AG04450 (cell line): ENCODE measurements at regions not wholly inside any gene's neighbourhood (a gene's known extent, or its start where the extent isn't known, plus 50 kb on each side); places are given as distances from the start of the nearest gene placed in this dataset.

Experiments used
- CTCF ChIA-PET: fragments of 300-600, 350-600 bp; formaldehyde crosslinking; extraction: SDS; loops from one replicate; lab custom pipeline; 2022; ENCODE audit warnings: antibody characterized with exemption, inconsistent platforms; lab: Charles Lee
- POLR2A ChIA-PET: fragments of 350-600 bp; formaldehyde crosslinking; extraction: SDS; loops from one replicate; lab custom pipeline; 2021; ENCODE audit warnings: antibody characterized with exemption, inconsistent platforms; lab: Yijun Ruan, JAX
- DNase-seq: peaks from one replicate; pipeline ENCODE4 v3.0.0-alpha.2; 2011; ENCODE audit warnings: low read depth, low spot score
- H3K27ac ChIP-seq: one replicate; pipeline ENCODE4 v1.5.1; 2012; ENCODE audit warnings: low read depth, low read length, control low read depth
- H3K27me3 ChIP-seq: one replicate; pipeline ENCODE4 v1.6.0; 2012; ENCODE audit warnings: low read length; ENCODE audit not compliant: control insufficient read depth, insufficient read depth
- H3K4me3 ChIP-seq: 2 replicates; pipeline ENCODE4 v1.5.1; 2011; ENCODE audit warnings: mild to moderate bottlenecking, low read depth, low read length, control low read depth
- H3K9me3 ChIP-seq: 2 replicates; pipeline ENCODE4 v1.5.1; 2012; ENCODE audit warnings: low read length; ENCODE audit not compliant: control insufficient read depth, insufficient read depth
- CTCF ChIP-seq: IDR thresholded peaks from 2 replicates; pipeline ENCODE4 v1.5.1; 2011; ENCODE audit warnings: low read depth, low read length, control low read depth, inconsistent platforms

- POLR2A ChIA-PET = interaction anchor here (0.7 kb wide), 1 partner anchor 101 kb away, joined by 3 read pairs; no protein-coding TSS in a partner anchor
- CTCF ChIA-PET = interaction anchor here (0.6 kb wide), 1 partner anchor 1104 kb away, joined by 3 read pairs; no protein-coding TSS in a partner anchor
- Histone ChIP-seq H3K4me3 (no peak overlapping the region), H3K9me3 (no peaks in the 10 kb centered on the region), H3K27ac (no peak overlapping the region), H3K27me3 (no peaks in the 10 kb centered on the region)
- no peak for DNase-seq
- TF ChIP-seq CTCF = no peak
Measured at GRCh38 chr5:84816746-84817547, 432.3 kb upstream of the EDIL3 start.

- H3K9me3 ChIP-seq = no peaks in the 10 kb centered on the region
- H3K27ac ChIP-seq = no peak overlapping the region
- CTCF ChIA-PET = no interaction called here
- H3K4me3 ChIP-seq = no peak overlapping the region
- no peak for TF ChIP-seq CTCF
- H3K27me3 ChIP-seq = no peaks in the 10 kb centered on the region
- no peak for DNase-seq
- POLR2A ChIA-PET = no interaction called here
Measured at GRCh38 chr5:84816160-84816559, 431.5 kb upstream of the EDIL3 start.

- TF ChIP-seq CTCF = no peak
Measured at GRCh38 chr5:84805473-84805872, 420.8 kb upstream of the EDIL3 start.

GRCh38 chr5:84796399-84796798 is 411.7 kb upstream of the EDIL3 start:
- H3K9me3 ChIP-seq = no peaks in the 10 kb centered on the region
- H3K27me3 ChIP-seq = no peaks in the 10 kb centered on the region
- no peak overlapping the region for H3K4me3 ChIP-seq
- TF ChIP-seq CTCF = no peak
- ChIA-PET POLR2A (no interaction called here), CTCF (no interaction called here)
- no peak overlapping the region for H3K27ac ChIP-seq
- no peak for DNase-seq

More at GRCh38 chr5:84805473-84805872, 420.8 kb upstream of the EDIL3 start:
- DNase-seq = no peak
- POLR2A ChIA-PET = no interaction called here
- H3K27ac ChIP-seq = no peak overlapping the region
- H3K27me3 ChIP-seq = no peaks in the 10 kb centered on the region
- H3K9me3 ChIP-seq = no peaks in the 10 kb centered on the region
- CTCF ChIA-PET = no interaction called here
- H3K4me3 ChIP-seq = no peak overlapping the region

GRCh38 chr5:84794486-84795035 is 409.9 kb upstream of the EDIL3 start:
- Histone ChIP-seq H3K9me3 (no peaks in the 10 kb centered on the region), H3K27me3 (no peaks in the 10 kb centered on the region), H3K4me3 (no peak overlapping the region), H3K27ac (no peak overlapping the region)
- CTCF ChIA-PET = no interaction called here
- TF ChIP-seq CTCF = no peak
- POLR2A ChIA-PET = no interaction called here
- no peak for DNase-seq
